ENCODE measurements at regions not wholly inside any gene's neighbourhood (a gene's known extent, or its start where the extent isn't known, plus 50 kb on each side); places are given as distances from the start of the nearest gene placed in this dataset.

DNA sequence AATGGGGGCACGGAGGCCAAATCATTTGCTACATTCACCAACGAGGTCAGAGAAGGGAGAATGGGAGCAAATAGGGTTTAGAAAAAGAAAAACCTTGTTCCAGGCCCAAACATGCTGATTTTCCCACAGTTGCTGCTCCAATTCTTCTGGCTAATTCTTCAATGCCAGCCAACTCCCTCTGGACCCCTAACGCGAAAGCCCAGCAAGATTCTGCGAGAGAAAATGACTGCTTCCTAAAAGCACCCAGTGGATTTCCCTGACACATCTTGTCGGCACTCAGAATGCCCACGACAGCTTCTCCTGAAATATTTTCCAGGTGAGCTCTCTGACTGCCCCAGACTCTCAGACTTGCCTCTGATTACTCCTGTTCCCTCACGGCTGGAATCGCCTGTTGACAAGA lies 689.4 kb downstream of the MED13L start:
- in situ Hi-C loops (cut with HindIII; ENCODE audit: low pct_unique_long_range_greater_than_20kb, low sequenced_read_pairs): no loop called here
- DNase-seq (ENCODE audit: low read depth in 1 of 2, low spot score in 1 of 2): no peak
- no peak for TF ChIP-seq JUND (IDR thresholded peaks at IDR 0.05; ENCODE audit: low read depth)

- DNase-seq (ENCODE audit: low read depth in 1 of 2, low spot score in 1 of 2): no peak
- in situ Hi-C loops (cut with HindIII; ENCODE audit: low pct_unique_long_range_greater_than_20kb, low sequenced_read_pairs): no loop called here
- TF ChIP-seq JUND (IDR thresholded peaks at IDR 0.05; ENCODE audit: low read depth): no peak
Observed at GRCh38 chr12:115584156-115584555, 693.3 kb downstream of the MED13L start.

GRCh38 chr12:115583591-115583990 lies 693.9 kb downstream of the MED13L start:
- in situ Hi-C loops (cut with HindIII; ENCODE audit: low pct_unique_long_range_greater_than_20kb, low sequenced_read_pairs): no loop called here
- no peak for TF ChIP-seq JUND (IDR thresholded peaks at IDR 0.05; ENCODE audit: low read depth)

DNA sequence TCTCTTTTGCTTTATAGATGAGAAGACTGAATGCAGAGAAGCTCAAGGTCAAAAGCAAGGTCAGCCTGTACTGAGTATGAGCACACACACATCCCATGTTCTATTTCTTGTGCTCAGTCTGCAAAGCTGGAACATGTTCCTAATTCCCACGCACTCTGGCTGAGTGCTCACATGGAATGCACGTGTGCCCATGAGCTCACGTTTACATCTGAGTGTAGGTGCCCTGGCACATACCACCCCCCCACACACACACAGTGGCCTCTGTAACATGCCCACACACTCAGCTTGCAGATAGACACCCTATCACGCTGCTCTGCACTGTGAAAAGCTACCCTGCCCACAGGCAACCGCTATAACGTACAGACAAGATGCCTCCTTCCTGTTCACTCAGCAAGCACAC lies 700.1 kb downstream of the MED13L start:
- in situ Hi-C loops (cut with HindIII; ENCODE audit: low pct_unique_long_range_greater_than_20kb, low sequenced_read_pairs): no loop called here
- no peak for TF ChIP-seq JUND (IDR thresholded peaks at IDR 0.05; ENCODE audit: low read depth)
- no peak for DNase-seq (ENCODE audit: low read depth in 1 of 2, low spot score in 1 of 2)

More at GRCh38 chr12:115583591-115583990, 693.9 kb downstream of the MED13L start:
- no peak for DNase-seq (ENCODE audit: low read depth in 1 of 2, low spot score in 1 of 2)

DNA sequence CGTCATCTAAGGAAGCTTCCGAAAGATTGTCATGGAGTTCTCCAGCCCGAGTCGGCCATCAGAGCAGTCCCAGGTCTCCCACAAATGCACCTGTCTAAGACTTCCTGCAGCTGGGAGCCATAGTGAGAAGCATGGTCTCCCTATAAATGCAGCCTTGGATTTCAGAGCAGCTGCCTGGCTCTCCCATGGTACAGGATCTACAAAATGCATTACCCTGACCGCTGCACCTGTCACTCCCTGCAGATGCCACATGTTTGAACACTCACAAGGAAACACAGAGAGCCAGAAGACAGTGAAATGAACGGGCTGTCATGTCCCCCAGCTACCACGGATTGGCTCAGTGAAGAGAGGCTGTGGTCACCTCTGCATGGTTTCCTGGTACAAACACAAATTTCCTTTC lies 702.7 kb downstream of the MED13L start:
- no peak for DNase-seq (ENCODE audit: low read depth in 1 of 2, low spot score in 1 of 2)
- no peak for TF ChIP-seq JUND (IDR thresholded peaks at IDR 0.05; ENCODE audit: low read depth)
- in situ Hi-C loops (cut with HindIII; ENCODE audit: low pct_unique_long_range_greater_than_20kb, low sequenced_read_pairs): no loop called here

- TF ChIP-seq JUND (IDR thresholded peaks at IDR 0.05; ENCODE audit: low read depth): no peak
- in situ Hi-C loops (cut with HindIII; ENCODE audit: low pct_unique_long_range_greater_than_20kb, low sequenced_read_pairs): no loop called here
- DNase-seq (ENCODE audit: low read depth in 1 of 2, low spot score in 1 of 2): no peak
Observed at GRCh38 chr12:115572440-115572839, 705.1 kb downstream of the MED13L start.

DNA sequence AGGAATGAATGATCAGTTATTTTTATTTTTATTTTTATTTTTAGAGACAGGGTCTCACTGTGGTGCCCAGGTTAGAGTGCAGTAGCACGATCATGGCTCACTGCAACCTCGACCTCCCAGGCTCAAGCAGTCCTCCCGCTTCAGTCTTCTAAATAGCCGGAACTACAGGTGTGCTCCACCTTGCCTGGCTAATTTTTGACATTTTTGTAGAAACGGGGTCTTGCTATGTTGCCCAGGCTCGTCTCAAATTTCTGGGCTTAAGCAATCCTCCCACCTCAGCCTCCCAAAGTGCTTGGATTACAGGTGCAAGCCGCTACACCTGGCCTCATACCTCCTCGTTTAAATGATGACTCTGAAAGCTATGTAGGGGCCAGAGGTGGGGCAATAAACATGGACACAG lies 706.0 kb downstream of the MED13L start:
- TF ChIP-seq JUND (IDR thresholded peaks at IDR 0.05; ENCODE audit: low read depth): no peak
- in situ Hi-C loops (cut with HindIII; ENCODE audit: low pct_unique_long_range_greater_than_20kb, low sequenced_read_pairs): no loop called here
- no peak for DNase-seq (ENCODE audit: low read depth in 1 of 2, low spot score in 1 of 2)

GRCh38 chr12:115571027-115571426 lies 706.5 kb downstream of the MED13L start:
- TF ChIP-seq JUND (IDR thresholded peaks at IDR 0.05; ENCODE audit: low read depth): no peak
- in situ Hi-C loops (cut with HindIII; ENCODE audit: low pct_unique_long_range_greater_than_20kb, low sequenced_read_pairs): no loop called here
- DNase-seq (ENCODE audit: low read depth in 1 of 2, low spot score in 1 of 2): no peak

DNA sequence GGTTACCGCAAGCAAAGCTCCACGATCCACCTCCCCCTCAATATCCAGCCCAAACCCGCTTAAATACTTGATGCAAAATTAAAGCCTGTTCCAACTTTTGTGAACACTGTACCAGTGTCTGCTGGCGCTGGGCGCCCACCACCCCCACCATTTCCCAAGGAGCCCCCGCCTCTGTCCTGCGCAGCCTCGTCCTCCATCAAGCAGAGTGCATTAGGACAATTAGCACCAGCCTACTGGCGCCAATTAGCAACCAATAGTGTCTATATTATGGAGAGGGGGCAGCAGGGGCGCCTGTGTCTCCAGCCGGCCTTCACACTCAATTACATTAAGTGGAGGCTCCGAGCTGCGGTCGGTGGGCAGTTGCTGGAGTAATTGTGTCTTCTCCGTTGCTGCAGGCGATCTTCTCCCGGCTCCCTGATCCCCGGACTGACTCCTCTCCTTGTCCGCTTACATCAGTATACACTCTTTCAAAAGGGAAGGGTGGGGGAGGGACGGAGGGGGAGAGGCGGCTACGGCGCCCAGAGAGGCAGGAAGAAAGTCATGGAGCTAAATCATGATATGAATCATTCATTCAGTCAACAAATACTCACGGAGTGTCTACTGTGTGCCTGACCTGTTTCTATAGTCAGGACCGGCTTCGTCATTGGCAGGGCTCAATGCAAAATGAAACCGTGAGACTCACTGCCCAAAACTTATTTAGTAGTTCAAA lies 707.3 kb downstream of the MED13L start:
- DNase-seq (ENCODE audit: low read depth in 1 of 2, low spot score in 1 of 2): peak; percentile 24 to 55
- in situ Hi-C loops (cut with HindIII; ENCODE audit: low pct_unique_long_range_greater_than_20kb, low sequenced_read_pairs): no loop called here
- TF ChIP-seq JUND (IDR thresholded peaks at IDR 0.05; ENCODE audit: low read depth): no peak

DNA sequence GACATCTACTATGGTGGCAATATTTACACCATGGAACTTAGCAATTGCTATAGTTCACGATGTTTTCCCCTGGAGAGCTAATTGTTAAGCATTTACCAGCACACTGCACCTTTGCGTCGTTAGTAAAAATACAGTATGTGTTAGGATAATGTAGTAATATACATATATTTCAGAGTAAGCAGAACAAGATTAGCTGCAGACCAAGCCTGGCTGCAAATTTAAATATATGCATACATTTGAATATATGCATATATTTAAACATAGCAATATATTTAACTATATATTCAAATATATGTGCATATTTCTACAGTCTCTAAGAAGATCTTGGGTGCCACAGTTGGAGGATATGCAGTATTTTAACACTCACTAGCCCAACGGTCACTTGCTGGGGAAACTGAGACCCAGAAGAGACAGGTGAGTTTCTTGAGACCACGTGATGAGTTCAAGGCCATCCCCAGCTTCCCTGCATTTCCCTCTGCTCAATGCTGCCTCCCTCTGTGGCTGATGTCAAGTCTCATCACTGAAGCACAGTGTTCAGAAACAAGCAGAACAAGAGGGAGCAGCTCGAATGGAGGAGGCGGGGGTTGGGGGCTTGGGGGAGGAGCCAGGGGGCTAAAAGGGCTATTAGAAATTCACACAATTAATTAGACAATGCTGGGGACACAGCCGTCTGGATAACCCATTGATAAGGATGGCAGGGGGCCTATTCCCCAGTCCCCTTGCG lies 708.0 kb downstream of the MED13L start:
- DNase-seq (ENCODE audit: low read depth in 1 of 2, low spot score in 1 of 2): peak in 1 of 2 experiments; percentile 31
- no peak for TF ChIP-seq JUND (IDR thresholded peaks at IDR 0.05; ENCODE audit: low read depth)
- in situ Hi-C loops (cut with HindIII; ENCODE audit: low pct_unique_long_range_greater_than_20kb, low sequenced_read_pairs): no loop called here

DNA sequence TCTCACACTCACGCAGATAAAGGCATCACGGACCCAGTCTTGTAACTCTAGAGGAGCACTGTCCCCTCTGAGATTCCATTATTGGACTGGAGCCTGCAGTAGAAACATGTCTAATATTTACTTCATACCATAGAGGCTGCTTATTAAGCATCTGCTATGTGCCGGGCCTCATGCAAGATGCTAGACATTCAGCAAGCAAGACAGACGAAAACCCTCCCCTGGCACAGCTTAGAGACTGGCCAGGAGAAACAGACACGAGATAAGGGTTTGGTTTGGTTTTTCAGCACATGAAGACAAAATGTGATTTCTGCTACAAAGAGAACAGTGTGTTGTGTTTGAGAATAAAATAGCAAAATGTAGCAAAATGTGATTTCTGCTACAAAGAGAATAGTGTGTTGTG lies 719.2 kb downstream of the MED13L start:
- DNase-seq (ENCODE audit: low read depth in 1 of 2, low spot score in 1 of 2): no peak
- TF ChIP-seq JUND (IDR thresholded peaks at IDR 0.05; ENCODE audit: low read depth): no peak
- in situ Hi-C loops (cut with HindIII; ENCODE audit: low pct_unique_long_range_greater_than_20kb, low sequenced_read_pairs): no loop called here

- no peak for DNase-seq (ENCODE audit: low read depth in 1 of 2, low spot score in 1 of 2)
- TF ChIP-seq JUND (IDR thresholded peaks at IDR 0.05; ENCODE audit: low read depth): no peak
- in situ Hi-C loops (cut with HindIII; ENCODE audit: low pct_unique_long_range_greater_than_20kb, low sequenced_read_pairs): no loop called here
Observed at GRCh38 chr12:115553622-115554021, 723.9 kb downstream of the MED13L start.

GRCh38 chr12:115543269-115543668 lies 734.2 kb downstream of the MED13L start:
- in situ Hi-C loops (cut with HindIII; ENCODE audit: low pct_unique_long_range_greater_than_20kb, low sequenced_read_pairs): no loop called here
- DNase-seq (ENCODE audit: low read depth in 1 of 2, low spot score in 1 of 2): peak in 1 of 2 experiments; percentile 18
- no peak for TF ChIP-seq JUND (IDR thresholded peaks at IDR 0.05; ENCODE audit: low read depth)
